Stomach (tissue), 4 donors: ENCODE measurements at regions not wholly inside any gene's neighbourhood (a gene's known extent, or its start where the extent isn't known, plus 50 kb on each side); places are given as distances from the start of the nearest gene placed in this dataset.

ENCODE experiments used
- CTCF ChIP-seq, 7 experiments: fragments of 450-650 bp in 4 of 7; fragments of 200-600 bp in 3 of 7; sonication (generic) in 3 of 7; IDR thresholded peaks; one replicate each; pipeline ENCODE4 v1.5.1; 2016 to 2019; ENCODE audit warnings: antibody characterized with exemption in 7 of 7, control low read depth in 2 of 7, mild to moderate bottlenecking in 1 of 7
- EP300 ChIP-seq: sonication (generic); formaldehyde crosslinking; IDR thresholded peaks from one replicate; pipeline ENCODE4 v1.6.1; 2017; ENCODE audit warnings: antibody characterized with exemption
- POLR2A ChIP-seq, 4 donors: fragments of 450-650 bp; IDR thresholded peaks; one replicate each; pipeline ENCODE4 v1.6.1; 2016; ENCODE audit warnings: antibody characterized with exemption in 4 of 4, control low read depth in 2 of 4, mild to moderate bottlenecking in 1 of 4, moderate library complexity in 1 of 4
- POLR2AphosphoS5 ChIP-seq, 3 donors: sonication (generic); formaldehyde crosslinking; IDR thresholded peaks; one replicate each; pipeline ENCODE4 v1.6.1; 2016; ENCODE audit warnings: antibody characterized with exemption in 3 of 3

DNA sequence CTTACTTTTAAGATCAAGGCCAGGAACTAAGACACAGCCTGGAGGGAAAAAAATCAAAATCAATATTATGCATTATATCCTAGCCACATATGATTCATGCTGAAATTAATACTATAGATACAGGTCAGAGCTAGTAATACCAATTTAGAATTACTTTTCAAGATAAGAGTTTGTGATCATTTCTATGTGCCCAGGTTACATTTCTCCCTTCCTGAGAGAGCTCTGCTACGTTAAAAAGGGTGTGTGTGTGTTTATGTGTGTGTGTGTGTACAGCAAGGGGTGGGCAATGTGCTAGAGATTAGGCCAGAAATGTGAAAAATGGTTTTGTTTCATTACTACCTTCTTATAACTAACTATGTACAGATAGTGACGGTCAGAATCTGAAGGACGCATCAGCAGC lies 223.9 kb upstream of the FLRT2 start:
- TF ChIP-seq CTCF (IDR thresholded peaks at IDR 0.05) (no peak), POLR2AphosphoS5 (IDR thresholded peaks at IDR 0.05) (no peak), POLR2A (IDR thresholded peaks at IDR 0.05) (no peak), EP300 (no peak)
